WTC11 (cell line): ENCODE measurements at regions not wholly inside any gene's neighbourhood (a gene's known extent, or its start where the extent isn't known, plus 50 kb on each side); places are given as distances from the start of the nearest gene placed in this dataset.

ENCODE experiments used
- ATAC-seq: fragments of 200-7000 bp; cut with Tn5 transposase; 2 replicates; pipeline ENCODE4 v1.10.0; 2021; ENCODE audit warnings: mild to moderate bottlenecking, moderate library complexity
- CTCF ChIA-PET: fragments of 300-600 bp; sonication (Branson Sonifier 250); formaldehyde crosslinking; loops from one replicate; lab custom pipeline; 2021; ENCODE audit warnings: antibody characterized with exemption; lab: Charles Lee
- POLR2A ChIA-PET: fragments of 350-600 bp; sonication (Branson Sonifier 250); formaldehyde crosslinking; loops from one replicate; lab custom pipeline; 2021; ENCODE audit warnings: antibody characterized with exemption; lab: Charles Lee
- DNase-seq: peaks from one replicate; pipeline ENCODE4 v3.0.0; 2021; ENCODE audit warnings: low spot score
- H3K27ac Mint-ChIP-seq: 2 replicates; pipeline ENCODE4 v1.8.0; 2021; ENCODE audit warnings: mixed read lengths
- H3K27me3 Mint-ChIP-seq: 2 replicates; pipeline ENCODE4 v1.8.0; 2021; ENCODE audit warnings: low read depth, mild to moderate bottlenecking, moderate library complexity, mixed read lengths
- H3K36me3 Mint-ChIP-seq: 2 replicates; pipeline ENCODE4 v1.8.0; 2021; ENCODE audit warnings: mixed read lengths
- H3K4me1 Mint-ChIP-seq: 2 replicates; pipeline ENCODE4 v1.8.0; 2022; ENCODE audit warnings: mixed read lengths
- H3K4me3 Mint-ChIP-seq: 2 replicates; pipeline ENCODE4 v1.8.0; 2021; ENCODE audit warnings: mild to moderate bottlenecking, moderate library complexity, mixed read lengths
- H3K9me3 Mint-ChIP-seq: 2 replicates; pipeline ENCODE4 v1.8.0; 2021; ENCODE audit warnings: mixed read lengths
- E2F4 ChIP-seq: sonication (generic); formaldehyde crosslinking; IDR thresholded peaks from 2 replicates; pipeline ENCODE4 v1.8.1; 2022; ENCODE audit warnings: low read depth, mild to moderate bottlenecking, moderate library complexity, missing genetic modification reagents, borderline replicate concordance
- ELF4 ChIP-seq: sonication (generic); formaldehyde crosslinking; IDR thresholded peaks from 2 replicates; pipeline ENCODE4 v1.8.1; 2022; ENCODE audit warnings: low read depth, mild to moderate bottlenecking, moderate library complexity, missing genetic modification reagents
- ESRRA ChIP-seq: sonication (generic); formaldehyde crosslinking; IDR thresholded peaks from 2 replicates; pipeline ENCODE4 v1.8.1; 2022; ENCODE audit warnings: mild to moderate bottlenecking, missing genetic modification reagents, borderline replicate concordance
- FOXJ3 ChIP-seq: sonication (generic); formaldehyde crosslinking; IDR thresholded peaks from 2 replicates; pipeline ENCODE4 v1.9.0; 2021; ENCODE audit warnings: missing genetic modification reagents, mild to moderate bottlenecking, borderline replicate concordance
- JAZF1 ChIP-seq: fragments of 250-450 bp; sonication (Bioruptor Pico); IDR thresholded peaks from 2 replicates; pipeline ENCODE4 v1.9.0; 2021; ENCODE audit warnings: moderate library complexity, mild to moderate bottlenecking, inconsistent platforms
- MXD4 ChIP-seq: fragments of 250-450 bp; sonication (Bioruptor Pico); IDR thresholded peaks from 2 replicates; pipeline ENCODE4 v1.8.0; 2021; ENCODE audit warnings: mild to moderate bottlenecking, moderate library complexity, borderline replicate concordance
- MYBL2 ChIP-seq: sonication (generic); formaldehyde crosslinking; IDR thresholded peaks from 2 replicates; pipeline ENCODE4 v1.8.1; 2023; ENCODE audit warnings: mild to moderate bottlenecking, moderate library complexity, missing genetic modification reagents
- NR3C1 ChIP-seq: sonication (generic); formaldehyde crosslinking; conservative IDR thresholded peaks from 2 replicates; pipeline ENCODE4 v1.8.1; 2023; ENCODE audit warnings: low read depth, mild to moderate bottlenecking, missing genetic modification reagents
- PRRX2 ChIP-seq: fragments of 250-450 bp; sonication (Bioruptor Pico); IDR thresholded peaks from 2 replicates; pipeline ENCODE4 v1.8.0; 2021; ENCODE audit warnings: mild to moderate bottlenecking
- RELA ChIP-seq: sonication (generic); formaldehyde crosslinking; IDR thresholded peaks from 2 replicates; pipeline ENCODE4 v1.8.1; 2022; ENCODE audit warnings: missing genetic modification reagents, mild to moderate bottlenecking, borderline replicate concordance
- SP1 ChIP-seq: sonication (generic); formaldehyde crosslinking; conservative IDR thresholded peaks from 2 replicates; pipeline ENCODE4 v1.8.1; 2022; ENCODE audit warnings: missing genetic modification reagents
- TCF7 ChIP-seq: sonication (generic); formaldehyde crosslinking; IDR thresholded peaks from 2 replicates; pipeline ENCODE4 v1.8.0; 2022; ENCODE audit warnings: mild to moderate bottlenecking, low read depth, missing genetic modification reagents, moderate library complexity
- TEAD4 ChIP-seq: sonication (generic); formaldehyde crosslinking; IDR thresholded peaks from 2 replicates; pipeline ENCODE4 v1.8.0; 2022; ENCODE audit warnings: mild to moderate bottlenecking, missing genetic modification reagents
- ZBTB21 ChIP-seq: sonication (generic); formaldehyde crosslinking; IDR thresholded peaks from 2 replicates; pipeline ENCODE4 v1.8.1; 2023; ENCODE audit warnings: mild to moderate bottlenecking, missing genetic modification reagents, borderline replicate concordance
- ZNF138 ChIP-seq: sonication (generic); formaldehyde crosslinking; conservative IDR thresholded peaks from 2 replicates; pipeline ENCODE4 v1.8.1; 2022; ENCODE audit warnings: mild to moderate bottlenecking, moderate library complexity, missing genetic modification reagents
- ZNF232 ChIP-seq: sonication (generic); formaldehyde crosslinking; IDR thresholded peaks from 2 replicates; pipeline ENCODE4 v1.8.0; 2022; ENCODE audit warnings: mild to moderate bottlenecking, missing genetic modification reagents
- ZNF512 ChIP-seq: sonication (generic); formaldehyde crosslinking; IDR thresholded peaks from 2 replicates; pipeline ENCODE4 v1.8.1; 2022; ENCODE audit warnings: missing genetic modification reagents, borderline replicate concordance
- ZNF671 ChIP-seq: fragments of 250-450 bp; sonication (Bioruptor Pico); IDR thresholded peaks from 2 replicates; pipeline ENCODE4 v1.8.0; 2021; ENCODE audit warnings: mild to moderate bottlenecking
- TF ChIP-seq, protein P1 (sequence below): sonication (generic); formaldehyde crosslinking; conservative IDR thresholded peaks from 2 replicates; pipeline ENCODE4 v1.8.1; 2023; ENCODE audit warnings: mild to moderate bottlenecking, low read depth, missing genetic modification reagents, moderate library complexity
- TF ChIP-seq, protein P2 (sequence below): sonication (generic); formaldehyde crosslinking; IDR thresholded peaks from 2 replicates; pipeline ENCODE4 v1.8.1; 2023; ENCODE audit warnings: mild to moderate bottlenecking, missing genetic modification reagents, moderate library complexity
- TF ChIP-seq, protein P3 (sequence below): sonication (generic); formaldehyde crosslinking; conservative IDR thresholded peaks from 2 replicates; pipeline ENCODE4 v1.8.1; 2022; ENCODE audit warnings: mild to moderate bottlenecking, missing genetic modification reagents
- TF ChIP-seq, protein P4 (sequence below): fragments of 200-600 bp; IDR thresholded peaks from 2 replicates; pipeline ENCODE4 v1.8.0; 2022; ENCODE audit warnings: antibody characterized with exemption

- CTCF ChIA-PET, result interaction anchor here (1.3 kb wide), 1 partner anchor 21 kb away, joined by 4 read pairs; no protein-coding TSS in a partner anchor
- DNase-seq, result no peak
- Mint-ChIP-seq H3K36me3 (no peaks in the 10 kb centered on the region), H3K27ac (no peak overlapping the region), H3K9me3 (peaks cover 15% of the 10 kb centered on the region), H3K4me3 (no peak overlapping the region), H3K4me1 (peaks cover 6% of the 10 kb centered on the region), H3K27me3 (peaks cover 6% of the 10 kb centered on the region)
- POLR2A ChIA-PET, result no interaction called here
- no peak for ATAC-seq
- TF ChIP-seq ZNF512 (CRISPR knock-in tag) (no peak), ZBTB21 (CRISPR knock-in tag) (no peak), ZNF232 (no peak), NR3C1 (no peak), TCF7 (CRISPR knock-in tag) (no peak), TEAD4 (no peak), ZNF671 (CRISPR knock-in tag) (no peak), MYBL2 (no peak), SP1 (CRISPR knock-in tag) (no peak), ZNF138 (CRISPR knock-in tag) (no peak), ELF4 (CRISPR knock-in tag) (no peak)
- TF ChIP-seq, protein P1, sequence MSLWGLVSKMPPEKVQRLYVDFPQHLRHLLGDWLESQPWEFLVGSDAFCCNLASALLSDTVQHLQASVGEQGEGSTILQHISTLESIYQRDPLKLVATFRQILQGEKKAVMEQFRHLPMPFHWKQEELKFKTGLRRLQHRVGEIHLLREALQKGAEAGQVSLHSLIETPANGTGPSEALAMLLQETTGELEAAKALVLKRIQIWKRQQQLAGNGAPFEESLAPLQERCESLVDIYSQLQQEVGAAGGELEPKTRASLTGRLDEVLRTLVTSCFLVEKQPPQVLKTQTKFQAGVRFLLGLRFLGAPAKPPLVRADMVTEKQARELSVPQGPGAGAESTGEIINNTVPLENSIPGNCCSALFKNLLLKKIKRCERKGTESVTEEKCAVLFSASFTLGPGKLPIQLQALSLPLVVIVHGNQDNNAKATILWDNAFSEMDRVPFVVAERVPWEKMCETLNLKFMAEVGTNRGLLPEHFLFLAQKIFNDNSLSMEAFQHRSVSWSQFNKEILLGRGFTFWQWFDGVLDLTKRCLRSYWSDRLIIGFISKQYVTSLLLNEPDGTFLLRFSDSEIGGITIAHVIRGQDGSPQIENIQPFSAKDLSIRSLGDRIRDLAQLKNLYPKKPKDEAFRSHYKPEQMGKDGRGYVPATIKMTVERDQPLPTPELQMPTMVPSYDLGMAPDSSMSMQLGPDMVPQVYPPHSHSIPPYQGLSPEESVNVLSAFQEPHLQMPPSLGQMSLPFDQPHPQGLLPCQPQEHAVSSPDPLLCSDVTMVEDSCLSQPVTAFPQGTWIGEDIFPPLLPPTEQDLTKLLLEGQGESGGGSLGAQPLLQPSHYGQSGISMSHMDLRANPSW (CRISPR knock-in tag), result no peak
- TF ChIP-seq, protein P2, sequence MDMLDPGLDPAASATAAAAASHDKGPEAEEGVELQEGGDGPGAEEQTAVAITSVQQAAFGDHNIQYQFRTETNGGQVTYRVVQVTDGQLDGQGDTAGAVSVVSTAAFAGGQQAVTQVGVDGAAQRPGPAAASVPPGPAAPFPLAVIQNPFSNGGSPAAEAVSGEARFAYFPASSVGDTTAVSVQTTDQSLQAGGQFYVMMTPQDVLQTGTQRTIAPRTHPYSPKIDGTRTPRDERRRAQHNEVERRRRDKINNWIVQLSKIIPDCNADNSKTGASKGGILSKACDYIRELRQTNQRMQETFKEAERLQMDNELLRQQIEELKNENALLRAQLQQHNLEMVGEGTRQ, result no peak
Observed at GRCh38 chr4:22876270-22876669, 183.5 kb downstream of the GBA3 start.

- TF ChIP-seq, protein P3, sequence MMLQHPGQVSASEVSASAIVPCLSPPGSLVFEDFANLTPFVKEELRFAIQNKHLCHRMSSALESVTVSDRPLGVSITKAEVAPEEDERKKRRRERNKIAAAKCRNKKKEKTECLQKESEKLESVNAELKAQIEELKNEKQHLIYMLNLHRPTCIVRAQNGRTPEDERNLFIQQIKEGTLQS (CRISPR knock-in tag), result no peak
- TF ChIP-seq PRRX2 (CRISPR knock-in tag) (no peak), E2F4 (no peak), FOXJ3 (CRISPR knock-in tag) (no peak), RELA (CRISPR knock-in tag) (no peak), MXD4 (CRISPR knock-in tag) (no peak), ZNF138 (CRISPR knock-in tag) (no peak), JAZF1 (CRISPR knock-in tag) (no peak), ESRRA (CRISPR knock-in tag) (no peak), SP1 (CRISPR knock-in tag) (no peak)
- TF ChIP-seq, protein P4, sequence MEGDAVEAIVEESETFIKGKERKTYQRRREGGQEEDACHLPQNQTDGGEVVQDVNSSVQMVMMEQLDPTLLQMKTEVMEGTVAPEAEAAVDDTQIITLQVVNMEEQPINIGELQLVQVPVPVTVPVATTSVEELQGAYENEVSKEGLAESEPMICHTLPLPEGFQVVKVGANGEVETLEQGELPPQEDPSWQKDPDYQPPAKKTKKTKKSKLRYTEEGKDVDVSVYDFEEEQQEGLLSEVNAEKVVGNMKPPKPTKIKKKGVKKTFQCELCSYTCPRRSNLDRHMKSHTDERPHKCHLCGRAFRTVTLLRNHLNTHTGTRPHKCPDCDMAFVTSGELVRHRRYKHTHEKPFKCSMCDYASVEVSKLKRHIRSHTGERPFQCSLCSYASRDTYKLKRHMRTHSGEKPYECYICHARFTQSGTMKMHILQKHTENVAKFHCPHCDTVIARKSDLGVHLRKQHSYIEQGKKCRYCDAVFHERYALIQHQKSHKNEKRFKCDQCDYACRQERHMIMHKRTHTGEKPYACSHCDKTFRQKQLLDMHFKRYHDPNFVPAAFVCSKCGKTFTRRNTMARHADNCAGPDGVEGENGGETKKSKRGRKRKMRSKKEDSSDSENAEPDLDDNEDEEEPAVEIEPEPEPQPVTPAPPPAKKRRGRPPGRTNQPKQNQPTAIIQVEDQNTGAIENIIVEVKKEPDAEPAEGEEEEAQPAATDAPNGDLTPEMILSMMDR, result no peak
- TF ChIP-seq, all 79 proteins: peak for 0
- CTCF ChIA-PET, result interaction anchor here (1.3 kb wide), 1 partner anchor 22 kb away, joined by 4 read pairs; no protein-coding TSS in a partner anchor
Observed at GRCh38 chr4:22875587-22876257, 183.0 kb downstream of the GBA3 start.

More at GRCh38 chr4:22875587-22876257, 183.0 kb downstream of the GBA3 start:
- Mint-ChIP-seq H3K4me3 (no peak overlapping the region), H3K27ac (no peak overlapping the region), H3K4me1 (peaks cover under 1% of the 10 kb centered on the region; the same call in 1 of the 2 replicates), H3K27me3 (peaks cover 6% of the 10 kb centered on the region), H3K36me3 (no peaks in the 10 kb centered on the region), H3K9me3 (peaks cover 11% of the 10 kb centered on the region)
- ATAC-seq (no peak), DNase-seq (no peak)
- POLR2A ChIA-PET, result no interaction called here
